Glutamatergic neuron (in vitro differentiated cells): ENCODE measurements at regions not wholly inside any gene's neighbourhood (a gene's known extent, or its start where the extent isn't known, plus 50 kb on each side); places are given as distances from the start of the nearest gene placed in this dataset.

ENCODE experiments used
- DNase-seq: peaks from one replicate; pipeline ENCODE4 v3.0.0; 2022
- H3K27ac Mint-ChIP-seq: one replicate; pipeline ENCODE4 v1.8.0; 2020; ENCODE audit warnings: mild to moderate bottlenecking, mixed read lengths, inconsistent platforms; ENCODE audit not compliant: unreplicated experiment
- H3K27me3 Mint-ChIP-seq: one replicate; pipeline ENCODE4 v1.8.0; 2020; ENCODE audit warnings: mild to moderate bottlenecking, moderate library complexity, mixed read lengths, inconsistent platforms; ENCODE audit not compliant: unreplicated experiment
- H3K36me3 Mint-ChIP-seq: one replicate; pipeline ENCODE4 v1.8.0; 2020; ENCODE audit warnings: mild to moderate bottlenecking, mixed read lengths, inconsistent platforms; ENCODE audit not compliant: unreplicated experiment
- H3K4me1 Mint-ChIP-seq: one replicate; pipeline ENCODE4 v1.8.0; 2020; ENCODE audit warnings: mild to moderate bottlenecking, low read depth, mixed read lengths, inconsistent platforms; ENCODE audit not compliant: unreplicated experiment
- H3K4me3 Mint-ChIP-seq: one replicate; pipeline ENCODE4 v1.8.0; 2020; ENCODE audit warnings: mild to moderate bottlenecking, mixed read lengths, inconsistent platforms; ENCODE audit not compliant: unreplicated experiment
- H3K9me3 Mint-ChIP-seq: one replicate; pipeline ENCODE4 v1.8.0; 2020; ENCODE audit warnings: mild to moderate bottlenecking, moderate library complexity, mixed read lengths, inconsistent platforms; ENCODE audit not compliant: unreplicated experiment
- TF ChIP-seq, protein P1 (sequence below): fragments of 200-600 bp; sonication (generic); IDR thresholded peaks from one replicate; pipeline ENCODE4 v1.5.0; 2021; ENCODE audit not compliant: partially characterized antibody, unreplicated experiment

- Mint-ChIP-seq H3K9me3 (no peaks in the 10 kb centered on the region), H3K4me1 (peaks cover 23% of the 10 kb centered on the region), H3K27me3 (no peaks in the 10 kb centered on the region), H3K4me3 (no peak overlapping the region), H3K36me3 (no peaks in the 10 kb centered on the region), H3K27ac (no peak overlapping the region)
- TF ChIP-seq, protein P1, sequence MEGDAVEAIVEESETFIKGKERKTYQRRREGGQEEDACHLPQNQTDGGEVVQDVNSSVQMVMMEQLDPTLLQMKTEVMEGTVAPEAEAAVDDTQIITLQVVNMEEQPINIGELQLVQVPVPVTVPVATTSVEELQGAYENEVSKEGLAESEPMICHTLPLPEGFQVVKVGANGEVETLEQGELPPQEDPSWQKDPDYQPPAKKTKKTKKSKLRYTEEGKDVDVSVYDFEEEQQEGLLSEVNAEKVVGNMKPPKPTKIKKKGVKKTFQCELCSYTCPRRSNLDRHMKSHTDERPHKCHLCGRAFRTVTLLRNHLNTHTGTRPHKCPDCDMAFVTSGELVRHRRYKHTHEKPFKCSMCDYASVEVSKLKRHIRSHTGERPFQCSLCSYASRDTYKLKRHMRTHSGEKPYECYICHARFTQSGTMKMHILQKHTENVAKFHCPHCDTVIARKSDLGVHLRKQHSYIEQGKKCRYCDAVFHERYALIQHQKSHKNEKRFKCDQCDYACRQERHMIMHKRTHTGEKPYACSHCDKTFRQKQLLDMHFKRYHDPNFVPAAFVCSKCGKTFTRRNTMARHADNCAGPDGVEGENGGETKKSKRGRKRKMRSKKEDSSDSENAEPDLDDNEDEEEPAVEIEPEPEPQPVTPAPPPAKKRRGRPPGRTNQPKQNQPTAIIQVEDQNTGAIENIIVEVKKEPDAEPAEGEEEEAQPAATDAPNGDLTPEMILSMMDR, result no peak
- no peak for DNase-seq
Observed at GRCh38 chr4:181760560-181760959, 482.6 kb upstream of the TENM3 start.

DNA sequence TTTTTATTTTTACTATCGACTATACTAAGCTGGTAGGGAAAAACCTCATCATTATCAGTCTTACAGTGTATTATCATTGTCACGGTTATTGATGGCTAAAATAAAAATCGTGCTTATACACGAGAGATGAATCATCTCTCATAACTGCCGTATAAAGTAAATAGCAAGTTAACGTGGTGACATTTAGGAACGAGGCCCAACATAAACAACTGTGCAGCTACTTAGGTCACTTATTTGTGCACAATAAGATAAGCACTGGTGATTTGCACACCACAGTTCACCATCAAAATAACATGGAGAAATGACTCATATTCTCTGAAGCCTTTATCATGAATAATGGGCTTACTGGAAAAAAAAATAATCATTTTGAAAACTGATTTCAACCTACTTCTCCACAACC is 482.0 kb upstream of the TENM3 start:
- Mint-ChIP-seq H3K9me3 (no peaks in the 10 kb centered on the region), H3K36me3 (no peaks in the 10 kb centered on the region), H3K27ac (no peak overlapping the region), H3K4me3 (no peak overlapping the region), H3K4me1 (peaks cover 18% of the 10 kb centered on the region), H3K27me3 (no peaks in the 10 kb centered on the region)
- TF ChIP-seq, protein P1, result no peak
- no peak for DNase-seq

GRCh38 chr4:181766061-181766548 is 477.1 kb upstream of the TENM3 start:
- H3K36me3 Mint-ChIP-seq, result no peaks in the 10 kb centered on the region
- H3K4me3 Mint-ChIP-seq, result no peak overlapping the region
- H3K27me3 Mint-ChIP-seq, result no peaks in the 10 kb centered on the region
- H3K4me1 Mint-ChIP-seq, result no peaks in the 10 kb centered on the region
- no peak for DNase-seq
- no peak overlapping the region for H3K27ac Mint-ChIP-seq
- H3K9me3 Mint-ChIP-seq, result no peaks in the 10 kb centered on the region
- TF ChIP-seq, protein P1, result no peak

DNA sequence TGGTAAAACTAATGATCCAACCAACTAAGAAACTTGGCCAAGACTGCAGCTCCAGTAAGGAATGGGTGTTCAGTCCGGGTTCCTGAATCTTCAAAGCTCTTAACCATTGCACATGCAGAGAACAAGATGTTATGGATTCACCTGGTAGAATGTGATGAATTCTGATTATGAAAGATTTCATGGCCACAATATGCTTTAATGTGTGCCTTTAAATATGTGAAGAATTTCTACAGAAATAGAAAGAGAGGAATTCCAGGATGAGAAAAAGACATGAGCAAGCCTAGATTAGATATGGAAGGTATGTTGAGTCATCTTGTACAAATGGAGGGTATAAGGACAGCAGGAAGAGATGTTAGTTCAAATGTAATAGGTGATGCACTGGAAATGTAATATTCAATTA is 472.2 kb upstream of the TENM3 start:
- TF ChIP-seq, protein P1, result no peak
- H3K9me3 Mint-ChIP-seq, result peaks cover 2% of the 10 kb centered on the region
- no peaks in the 10 kb centered on the region for H3K36me3 Mint-ChIP-seq
- H3K4me3 Mint-ChIP-seq, result no peak overlapping the region
- no peak for DNase-seq
- H3K27ac Mint-ChIP-seq, result no peak overlapping the region
- no peaks in the 10 kb centered on the region for H3K4me1 Mint-ChIP-seq
- H3K27me3 Mint-ChIP-seq, result no peaks in the 10 kb centered on the region

GRCh38 chr4:181775298-181775697 is 467.9 kb upstream of the TENM3 start:
- no peak for DNase-seq
- TF ChIP-seq, protein P1, result no peak
- H3K27me3 Mint-ChIP-seq, result no peaks in the 10 kb centered on the region
- H3K4me1 Mint-ChIP-seq, result no peaks in the 10 kb centered on the region
- no peak overlapping the region for H3K27ac Mint-ChIP-seq
- H3K4me3 Mint-ChIP-seq, result no peak overlapping the region
- H3K36me3 Mint-ChIP-seq, result no peaks in the 10 kb centered on the region
- H3K9me3 Mint-ChIP-seq, result peaks cover 2% of the 10 kb centered on the region
